GM23248 (cell line): ENCODE measurements at regions not wholly inside any gene's neighbourhood (a gene's known extent, or its start where the extent isn't known, plus 50 kb on each side); places are given as distances from the start of the nearest gene placed in this dataset.

Experiments used
- DNase-seq: peaks from one replicate; pipeline ENCODE4 v3.0.0-alpha.2; 2015
- H2AFZ ChIP-seq: fragments of 200-600 bp; sonication (generic); 2 replicates; pipeline ENCODE4 v1.6.1; 2016; ENCODE audit warnings: antibody characterized with exemption
- H3F3A ChIP-seq: fragments of 200-600 bp; sonication (generic); 2 replicates; pipeline ENCODE4 v1.6.1; 2016; ENCODE audit warnings: mild to moderate bottlenecking, antibody characterized with exemption, mixed run types; ENCODE audit not compliant: insufficient read depth
- H3K27ac ChIP-seq: fragments of 200-600 bp; sonication (generic); 2 replicates; pipeline ENCODE4 v1.5.1; 2016; ENCODE audit warnings: mild to moderate bottlenecking
- H3K27me3 ChIP-seq: fragments of 200-600 bp; sonication (generic); replicated peaks from 2 replicates; pipeline ENCODE4 v1.6.1; 2016; ENCODE audit warnings: mild to moderate bottlenecking; ENCODE audit not compliant: insufficient read depth
- H3K36me3 ChIP-seq: fragments of 200-600 bp; sonication (generic); 2 replicates; pipeline ENCODE4 v1.6.1; 2016; ENCODE audit warnings: low read depth, mild to moderate bottlenecking
- H3K4me1 ChIP-seq: fragments of 200-600 bp; sonication (generic); 2 replicates; pipeline ENCODE4 v1.6.1; 2016; ENCODE audit warnings: mild to moderate bottlenecking; ENCODE audit not compliant: insufficient read depth
- H3K4me2 ChIP-seq: fragments of 200-600 bp; sonication (generic); one replicate; pipeline ENCODE4 v1.6.1; 2016; ENCODE audit warnings: mild to moderate bottlenecking; ENCODE audit not compliant: unreplicated experiment
- H3K4me3 ChIP-seq: fragments of 200-600 bp; sonication (generic); 2 replicates; pipeline ENCODE4 v1.5.1; 2016; ENCODE audit warnings: mild to moderate bottlenecking
- H3K79me2 ChIP-seq: fragments of 200-600 bp; sonication (generic); 2 replicates; pipeline ENCODE4 v1.6.1; 2016; ENCODE audit warnings: mild to moderate bottlenecking; ENCODE audit not compliant: insufficient read depth
- H3K9ac ChIP-seq: fragments of 200-600 bp; sonication (generic); 2 replicates; pipeline ENCODE4 v1.6.1; 2016; ENCODE audit warnings: mild to moderate bottlenecking
- H3K9me2 ChIP-seq: fragments of 200-600 bp; sonication (generic); 2 replicates; pipeline ENCODE4 v1.6.1; 2016; ENCODE audit warnings: mixed run types, mild to moderate bottlenecking, moderate library complexity; ENCODE audit not compliant: insufficient read depth
- H3K9me3 ChIP-seq: fragments of 200-600 bp; sonication (generic); one replicate; pipeline ENCODE4 v1.6.1; 2017; ENCODE audit warnings: low read depth
- H4K20me1 ChIP-seq: fragments of 200-600 bp; sonication (generic); 2 replicates; pipeline ENCODE4 v1.6.0; 2016; ENCODE audit not compliant: insufficient read depth
- EZH2 ChIP-seq: fragments of 200-600 bp; sonication (generic); IDR thresholded peaks from 2 replicates; pipeline ENCODE4 v1.6.1; 2018; ENCODE audit warnings: antibody characterized with exemption, mild to moderate bottlenecking; ENCODE audit not compliant: insufficient read depth, poor library complexity, severe bottlenecking
- EZH2phosphoT487 ChIP-seq: fragments of 200-600 bp; sonication (generic); IDR thresholded peaks from 2 replicates; pipeline ENCODE4 v1.6.1; 2018; ENCODE audit warnings: antibody characterized with exemption, moderate library complexity, mild to moderate bottlenecking, low read depth; ENCODE audit not compliant: insufficient read depth
- WGBS, 2 experiments: methylation state at CpG; one replicate each; pipeline ENCODE4 v1.1.6; 2015 to 2017; ENCODE audit warnings: low lambda C conversion rate in 2 of 2, low coverage in 1 of 2; ENCODE audit errors: missing lambda C conversion rate in 2 of 2; 5-methylcytosine and 5-hydroxymethylcytosine counted together
- in situ Hi-C: fragments of 300-500 bp; cut with MboI; formaldehyde crosslinking; loops from 2 replicates; pipeline ENCODE4 v1.15.0; 2020

- Histone ChIP-seq H4K20me1 (no peaks in the 10 kb centered on the region), H3F3A (no peaks in the 10 kb centered on the region), H3K36me3 (no peaks in the 10 kb centered on the region), H3K9me2 (no peaks in the 10 kb centered on the region), H3K27me3 (no peaks in the 10 kb centered on the region), H3K9me3 (no peaks in the 10 kb centered on the region), H3K4me3 (no peak overlapping the region), H3K79me2 (no peaks in the 10 kb centered on the region), H3K4me1 (no peaks in the 10 kb centered on the region), H3K9ac (no peak overlapping the region), H3K4me2 (no peak overlapping the region), H3K27ac (no peak overlapping the region), H2AFZ (no peak overlapping the region)
- in situ Hi-C loops: loop anchor here (10.0 kb wide), 1 partner anchor 375 kb away; no protein-coding TSS in a partner anchor
- DNase-seq: no peak
- WGBS, 2 experiments: 5 to 9% methylated on average over 2 of the region's 2 CpGs
- TF ChIP-seq EZH2phosphoT487: no peak
- no peak for TF ChIP-seq EZH2
These were observed 465.4 kb upstream of the CCL2 start for GRCh38 chr17:33789658-33790057.

- H3K79me2 ChIP-seq: no peaks in the 10 kb centered on the region
- WGBS, 2 experiments: 32 to 33% methylated on average over 4 of the region's 4 CpGs
- H3K9ac ChIP-seq: no peak overlapping the region
- no peaks in the 10 kb centered on the region for H3K4me1 ChIP-seq
- H3K4me3 ChIP-seq: no peak overlapping the region
- no peaks in the 10 kb centered on the region for H3F3A ChIP-seq
- H3K4me2 ChIP-seq: no peak overlapping the region
- H2AFZ ChIP-seq: no peak overlapping the region
- no peak for DNase-seq
- no peaks in the 10 kb centered on the region for H3K9me3 ChIP-seq
- no peaks in the 10 kb centered on the region for H3K36me3 ChIP-seq
- H3K27me3 ChIP-seq: 0 out of 2 replicates have a peak, but pooled peaks cover 4% of the 10 kb centered on the region
- no peaks in the 10 kb centered on the region for H3K9me2 ChIP-seq
- H4K20me1 ChIP-seq: no peaks in the 10 kb centered on the region
- in situ Hi-C loops: no loop called here
- TF ChIP-seq EZH2 (no peak), EZH2phosphoT487 (no peak)
- no peak overlapping the region for H3K27ac ChIP-seq
These were observed 457.9 kb upstream of the CCL2 start for GRCh38 chr17:33797181-33797580.

GRCh38 chr17:33798308-33798707 is 456.8 kb upstream of the CCL2 start:
- 21 to 23% methylated on average over 5 of the region's 5 CpGs for WGBS, 2 experiments

GRCh38 chr17:33802349-33803198 is 452.5 kb upstream of the CCL2 start:
- Histone ChIP-seq H3K9me2 (no peaks in the 10 kb centered on the region), H3K79me2 (no peaks in the 10 kb centered on the region), H3K27ac (no peak overlapping the region), H3K4me3 (no peak overlapping the region), H3K27me3 (0 out of 2 replicates have a peak, but pooled peaks cover 4% of the 10 kb centered on the region), H3K36me3 (no peaks in the 10 kb centered on the region), H3K9ac (no peak overlapping the region), H3F3A (no peaks in the 10 kb centered on the region), H2AFZ (no peak overlapping the region), H3K4me2 (no peak overlapping the region), H3K4me1 (no peaks in the 10 kb centered on the region), H4K20me1 (no peaks in the 10 kb centered on the region), H3K9me3 (no peaks in the 10 kb centered on the region)
- TF ChIP-seq EZH2phosphoT487 (no peak), EZH2 (no peak)
- 29 to 31% methylated on average over 10 of the region's 10 CpGs for WGBS, 2 experiments
- in situ Hi-C loops: no loop called here
- no peak for DNase-seq

More at GRCh38 chr17:33798308-33798707, 456.8 kb upstream of the CCL2 start:
- no peaks in the 10 kb centered on the region for H3K4me1 ChIP-seq
- 0 out of 2 replicates have a peak, but pooled peaks cover 4% of the 10 kb centered on the region for H3K27me3 ChIP-seq
- H3F3A ChIP-seq: no peaks in the 10 kb centered on the region
- no peak overlapping the region for H3K4me2 ChIP-seq
- H3K27ac ChIP-seq: no peak overlapping the region
- in situ Hi-C loops: no loop called here
- H3K4me3 ChIP-seq: no peak overlapping the region
- H3K36me3 ChIP-seq: no peaks in the 10 kb centered on the region
- H3K9ac ChIP-seq: no peak overlapping the region
- no peak for TF ChIP-seq EZH2phosphoT487
- no peak for TF ChIP-seq EZH2
- H2AFZ ChIP-seq: no peak overlapping the region
- H3K9me3 ChIP-seq: no peaks in the 10 kb centered on the region
- no peak for DNase-seq
- H3K79me2 ChIP-seq: no peaks in the 10 kb centered on the region
- no peaks in the 10 kb centered on the region for H4K20me1 ChIP-seq
- H3K9me2 ChIP-seq: no peaks in the 10 kb centered on the region
